Activated CD8-positive, alpha-beta memory T cell treated with anti-CD3 and anti-CD28 coated beads for 24 hours (primary cell): ENCODE measurements at regions not wholly inside any gene's neighbourhood (a gene's known extent, or its start where the extent isn't known, plus 50 kb on each side); places are given as distances from the start of the nearest gene placed in this dataset.
A peak's percentile ranks its signal among the peaks of the same experiment; 100 is the strongest.

ENCODE experiments used
- DNase-seq: peaks from one replicate; pipeline ENCODE4 v3.0.0-alpha.2; 2020

- no peak for DNase-seq
These were observed 282.8 kb upstream of the EDNRB start for GRCh38 chr13:78201411-78201810.

- DNase-seq, result no peak
These were observed 280.2 kb upstream of the EDNRB start for GRCh38 chr13:78198821-78199220.

GRCh38 chr13:78198419-78198818 is 279.8 kb upstream of the EDNRB start:
- DNase-seq, result no peak

DNA sequence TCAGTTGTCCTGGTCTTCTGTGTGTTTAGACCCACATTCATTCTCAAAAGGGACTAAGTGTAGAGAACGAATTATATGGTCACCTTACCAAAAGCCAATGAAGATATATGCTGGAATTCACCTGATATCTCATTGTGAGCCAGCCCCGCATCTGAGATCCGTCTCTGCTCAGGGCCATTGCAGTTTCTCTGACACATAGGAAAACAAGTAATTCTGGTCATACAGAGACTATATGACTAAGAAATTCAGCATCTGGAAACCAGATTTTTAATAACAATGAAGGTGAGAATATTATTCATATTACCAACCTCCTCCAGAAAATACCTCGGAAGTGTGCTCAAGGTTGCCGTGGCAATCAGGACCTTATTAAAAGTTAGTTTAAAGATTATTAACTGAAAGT is 278.6 kb upstream of the EDNRB start:
- no peak for DNase-seq

DNA sequence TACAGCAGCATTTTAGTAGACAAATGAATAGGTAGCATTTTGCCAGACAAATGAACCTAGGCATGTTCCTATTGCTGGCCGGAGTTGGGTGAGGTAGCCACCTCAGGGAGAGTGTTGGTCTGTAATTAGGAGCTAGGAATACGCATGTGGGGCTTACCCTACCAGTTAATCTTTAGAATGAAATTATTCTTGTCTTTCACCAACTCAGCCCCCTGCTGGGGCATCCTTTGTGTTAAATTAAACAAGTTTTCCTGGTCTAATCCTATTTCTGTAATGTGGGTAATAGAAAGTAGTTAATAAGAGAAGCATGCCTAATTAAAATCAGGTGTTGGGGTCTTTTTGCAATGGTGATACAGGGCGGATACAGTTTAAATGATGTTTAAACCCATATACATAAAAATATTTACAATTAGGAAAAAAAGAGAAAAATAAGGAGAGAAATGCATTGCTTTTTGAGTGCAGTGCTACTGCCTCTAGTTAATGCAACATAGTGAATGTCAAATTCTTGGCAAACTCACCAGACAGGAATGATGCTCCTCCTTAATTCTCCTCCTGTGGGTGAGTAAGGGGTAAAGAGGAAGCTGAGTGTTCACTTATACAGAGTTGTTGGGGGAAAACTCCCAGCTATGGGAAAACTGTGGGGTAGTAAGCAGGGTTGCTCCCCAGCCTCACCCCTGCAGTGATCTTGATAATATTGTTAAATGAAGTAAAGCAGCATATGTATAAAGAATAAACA is 276.4 kb upstream of the EDNRB start:
- no peak for DNase-seq

DNA sequence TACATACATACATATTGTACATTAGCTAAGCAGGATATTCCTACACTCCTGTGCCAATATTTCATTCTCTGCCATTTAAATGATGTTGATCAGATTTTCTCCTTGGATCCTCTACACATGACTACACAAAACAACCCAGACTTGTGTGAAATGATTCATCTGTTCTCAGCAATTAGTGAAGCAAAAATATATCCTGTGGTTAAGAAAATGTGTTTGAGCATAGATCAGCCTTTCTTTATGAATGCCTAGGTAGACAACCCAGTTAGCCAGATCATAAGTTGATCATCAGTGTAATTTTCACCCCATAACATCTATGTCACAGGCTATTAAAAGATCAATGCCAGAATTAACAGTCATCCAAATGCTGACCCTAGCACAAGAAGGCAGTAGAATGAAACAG is 275.2 kb upstream of the EDNRB start:
- no peak for DNase-seq

DNA sequence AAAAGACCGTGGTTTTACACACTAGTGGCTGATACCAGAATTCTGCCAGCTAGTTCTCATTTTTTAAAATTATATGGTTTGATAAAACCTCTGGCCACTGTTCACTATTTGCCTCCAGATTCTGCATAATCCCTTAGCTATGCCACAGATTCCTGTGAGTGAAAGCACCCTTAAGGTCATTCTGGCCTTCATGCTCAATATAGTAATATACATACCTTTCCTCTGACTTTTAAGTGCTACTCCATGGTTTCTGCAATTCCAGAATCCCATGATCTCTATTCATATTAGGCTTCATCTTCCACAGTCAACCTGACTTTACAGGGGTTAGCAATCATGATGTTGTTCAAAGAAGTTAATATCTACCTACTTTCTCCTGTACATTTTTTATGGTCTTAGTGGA is 274.1 kb upstream of the EDNRB start:
- DNase-seq, result no peak

- DNase-seq, result no peak
These were observed 271.7 kb upstream of the EDNRB start for GRCh38 chr13:78190296-78190695.

DNA sequence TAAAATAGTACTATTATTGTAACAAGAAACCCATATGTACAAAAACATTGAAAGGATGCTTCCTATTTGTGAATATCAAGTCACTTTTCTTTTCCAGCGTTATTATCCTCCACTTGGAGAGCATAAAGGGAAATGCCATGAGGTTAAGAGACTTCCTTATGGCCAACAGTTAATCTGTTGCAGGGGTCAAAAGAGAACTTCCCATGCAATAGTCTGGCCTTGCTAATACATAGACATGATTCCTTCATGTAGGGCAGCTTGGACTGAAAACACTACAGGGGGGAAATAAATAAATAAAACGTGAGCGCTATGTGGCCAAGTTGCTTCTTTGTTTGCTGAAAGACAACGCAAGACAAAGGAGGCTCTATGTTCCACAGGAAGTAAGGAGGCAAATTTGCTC is 269.1 kb upstream of the EDNRB start:
- DNase-seq, result no peak

- DNase-seq, result no peak
These were observed 267.1 kb upstream of the EDNRB start for GRCh38 chr13:78185700-78186099.

GRCh38 chr13:78183732-78184131 is 265.1 kb upstream of the EDNRB start:
- DNase-seq, result no peak

DNA sequence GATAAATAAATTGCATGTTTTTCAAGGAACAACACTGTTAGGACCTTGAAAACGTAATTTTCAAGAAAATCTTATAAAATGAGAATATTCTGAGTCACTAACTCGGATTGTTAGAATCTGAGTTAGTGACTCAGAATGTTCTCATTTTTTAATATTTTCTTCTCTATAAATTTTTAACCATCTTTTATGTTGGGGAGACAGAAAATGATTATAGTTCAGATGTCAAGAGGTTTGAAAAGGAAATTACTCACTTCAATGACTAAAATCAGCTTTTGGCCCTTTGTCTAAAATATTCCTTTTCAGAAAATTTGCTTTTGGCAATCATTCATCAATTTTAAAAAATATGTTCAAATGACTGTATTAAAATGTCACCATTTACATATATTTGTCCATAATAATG is 264.2 kb upstream of the EDNRB start:
- DNase-seq, result no peak

DNA sequence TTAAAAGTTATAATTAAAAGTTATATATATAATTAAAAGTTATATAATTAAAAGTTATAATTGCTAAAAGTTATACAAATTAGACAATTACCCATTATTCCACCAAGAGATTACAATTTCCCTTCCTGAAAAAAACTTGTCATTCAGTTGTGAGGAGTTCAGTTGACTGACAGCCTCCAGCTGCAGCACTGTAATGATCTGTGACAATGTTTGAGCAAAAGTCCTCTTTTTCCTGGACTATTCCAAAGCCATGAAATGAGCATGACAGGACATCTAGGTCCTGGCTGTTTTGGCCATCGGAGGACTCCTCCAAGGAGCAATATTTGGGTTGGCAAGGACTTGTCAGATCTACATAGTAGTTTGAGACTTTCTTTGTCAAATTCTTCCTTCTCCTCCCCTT is 258.7 kb upstream of the EDNRB start:
- no peak for DNase-seq

GRCh38 chr13:78176880-78177279 is 258.2 kb upstream of the EDNRB start:
- DNase-seq, result no peak

- DNase-seq, result no peak
These were observed 250.8 kb upstream of the EDNRB start for GRCh38 chr13:78169386-78169785.

GRCh38 chr13:78168981-78169380 is 250.3 kb upstream of the EDNRB start:
- DNase-seq, result no peak

- no peak for DNase-seq
These were observed 242.6 kb upstream of the EDNRB start for GRCh38 chr13:78161266-78161665.

DNA sequence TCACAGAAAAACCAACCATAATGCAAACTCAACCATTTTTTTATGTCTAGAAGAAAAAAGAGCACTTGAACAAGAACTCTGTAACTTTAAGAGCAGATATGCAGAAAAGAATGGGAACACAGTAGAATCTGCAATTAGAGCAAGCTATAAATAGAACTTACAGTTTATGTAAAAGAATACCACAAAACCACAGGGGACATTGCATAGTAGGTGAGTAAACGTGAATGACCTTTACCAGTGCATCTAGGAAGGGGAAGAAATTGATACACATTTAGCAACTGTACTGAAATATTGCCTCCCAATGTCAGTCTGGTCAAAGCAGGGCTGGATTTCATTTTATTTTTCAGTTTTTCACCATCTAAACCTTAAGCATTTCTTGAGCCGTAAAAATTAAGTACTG is 242.2 kb upstream of the EDNRB start:
- no peak for DNase-seq

DNA sequence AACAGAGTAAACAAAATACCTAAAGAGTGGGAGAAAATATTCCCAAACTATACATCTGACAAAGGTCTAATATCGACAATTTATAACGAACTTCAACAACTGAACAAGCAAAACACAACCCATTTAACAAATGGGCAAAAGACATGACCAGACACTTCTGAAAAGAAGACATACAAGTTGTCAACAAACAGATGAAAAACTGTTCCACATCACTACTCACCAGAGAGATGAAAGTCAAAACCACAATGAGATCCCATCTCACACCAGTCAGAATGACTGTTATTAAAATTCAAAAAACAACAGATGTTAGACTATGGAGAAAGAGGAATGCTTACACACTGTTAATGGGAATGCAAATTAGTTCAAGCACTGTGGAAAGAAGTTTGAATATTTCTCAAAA is 233.8 kb upstream of the EDNRB start:
- no peak for DNase-seq

DNA sequence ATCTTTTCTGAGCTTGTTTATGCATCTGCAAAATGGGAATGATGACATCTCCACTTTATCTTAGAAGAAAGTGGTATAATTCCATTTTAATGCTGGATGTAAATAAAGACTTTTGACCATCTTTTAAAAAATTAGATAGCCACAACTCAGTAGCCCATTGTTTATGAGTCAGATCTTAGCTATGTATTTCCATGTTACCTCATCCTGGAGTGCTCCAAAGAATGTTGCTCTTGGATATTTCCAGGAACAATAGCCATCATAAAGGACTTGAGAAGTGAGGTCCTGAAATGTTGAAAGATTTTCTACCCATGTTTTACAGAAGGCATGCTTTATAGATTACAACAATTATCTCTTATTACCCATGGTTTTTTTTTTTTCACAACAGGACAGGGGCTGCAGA is 229.3 kb upstream of the EDNRB start:
- DNase-seq, result no peak

- DNase-seq, result no peak
These were observed 226.6 kb upstream of the EDNRB start for GRCh38 chr13:78145276-78145675.

GRCh38 chr13:78139765-78140164 is 221.1 kb upstream of the EDNRB start:
- no peak for DNase-seq

DNA sequence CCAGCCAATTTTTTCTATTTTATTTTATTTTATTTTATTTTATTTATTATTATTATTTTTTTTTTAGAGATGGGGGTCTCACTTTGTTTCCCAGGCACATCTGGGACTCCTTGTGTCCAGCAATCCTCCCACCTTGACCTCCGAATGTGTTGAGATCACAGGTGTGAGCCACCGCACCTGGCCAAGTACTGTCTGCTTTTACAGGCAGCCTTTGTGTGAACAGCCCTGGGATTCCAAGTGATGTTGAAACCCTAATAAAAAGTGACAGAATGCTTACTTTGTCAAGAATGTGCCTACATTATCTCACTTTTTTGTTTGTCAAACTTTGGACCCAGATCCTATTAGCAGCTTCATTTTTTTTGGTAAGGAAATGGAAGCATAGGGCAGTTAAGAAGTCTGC is 220.1 kb upstream of the EDNRB start:
- no peak for DNase-seq

GRCh38 chr13:78137404-78138142 is 218.9 kb upstream of the EDNRB start:
- peak; percentile 69 for DNase-seq

GRCh38 chr13:78136966-78137365 is 218.3 kb upstream of the EDNRB start:
- no peak for DNase-seq
